T-helper 2 cell treated with Interferon-gamma antibody and Interleukin-4, amounts not matched to agents 5 μg/mL and 100 μg/mL, for 36 hours (primary cell): ENCODE measurements at regions not wholly inside any gene's neighbourhood (a gene's known extent, or its start where the extent isn't known, plus 50 kb on each side); places are given as distances from the start of the nearest gene placed in this dataset.
"Not testable (repeated sequence)": the region's sequence is repeated elsewhere in the genome, so short reads cannot be mapped to it uniquely, and the experiment has no call there.

Experiments used
- DNase-seq: peaks from one replicate; pipeline ENCODE4 v3.0.0; 2021; ENCODE audit warnings: low spot score
- H3K27ac Mint-ChIP-seq: one replicate; pipeline ENCODE4 v1.8.0; 2021; ENCODE audit warnings: mild to moderate bottlenecking, mixed read lengths
- H3K27me3 Mint-ChIP-seq: one replicate; pipeline ENCODE4 v1.8.0; 2021; ENCODE audit warnings: low read depth, mixed read lengths
- H3K36me3 Mint-ChIP-seq: one replicate; pipeline ENCODE4 v1.8.0; 2021; ENCODE audit warnings: low read depth, mixed read lengths
- H3K4me1 Mint-ChIP-seq: one replicate; pipeline ENCODE4 v1.8.0; 2021; ENCODE audit warnings: low read depth, mixed read lengths
- H3K4me3 Mint-ChIP-seq: one replicate; pipeline ENCODE4 v1.8.0; 2022; ENCODE audit warnings: mild to moderate bottlenecking, moderate library complexity, mixed read lengths
- H3K9me3 Mint-ChIP-seq: one replicate; pipeline ENCODE4 v1.8.0; 2021; ENCODE audit warnings: mixed read lengths

- Mint-ChIP-seq H3K4me1 (peaks cover 4% of the 10 kb centered on the region), H3K27me3 (no peaks in the 10 kb centered on the region), H3K9me3 (no peaks in the 10 kb centered on the region), H3K4me3 (no peak overlapping the region), H3K27ac (no peak overlapping the region), H3K36me3 (no peaks in the 10 kb centered on the region)
- no peak for DNase-seq
Observed at GRCh38 chr7:17554341-17555015, 256.0 kb downstream of the AHR start.

- H3K9me3 Mint-ChIP-seq: no peaks in the 10 kb centered on the region
- no peak overlapping the region for H3K27ac Mint-ChIP-seq
Observed at GRCh38 chr7:17556247-17556956, 257.9 kb downstream of the AHR start.

GRCh38 chr7:17557251-17557671 lies 258.8 kb downstream of the AHR start:
- no peak overlapping the region for H3K27ac Mint-ChIP-seq
- peaks cover 4% of the 10 kb centered on the region for H3K4me1 Mint-ChIP-seq
- H3K4me3 Mint-ChIP-seq: no peak overlapping the region
- H3K36me3 Mint-ChIP-seq: no peaks in the 10 kb centered on the region
- no peaks in the 10 kb centered on the region for H3K27me3 Mint-ChIP-seq
- no peaks in the 10 kb centered on the region for H3K9me3 Mint-ChIP-seq
- no peak for DNase-seq

More at GRCh38 chr7:17556247-17556956, 257.9 kb downstream of the AHR start:
- H3K27me3 Mint-ChIP-seq: no peaks in the 10 kb centered on the region
- peaks cover 4% of the 10 kb centered on the region for H3K4me1 Mint-ChIP-seq
- no peak overlapping the region for H3K4me3 Mint-ChIP-seq
- no peak for DNase-seq
- H3K36me3 Mint-ChIP-seq: no peaks in the 10 kb centered on the region

GRCh38 chr7:17558135-17558534 lies 259.7 kb downstream of the AHR start:
- Mint-ChIP-seq H3K4me3 (no peak overlapping the region), H3K4me1 (no peaks in the 10 kb centered on the region), H3K9me3 (no peaks in the 10 kb centered on the region), H3K27me3 (no peaks in the 10 kb centered on the region), H3K27ac (no peak overlapping the region), H3K36me3 (no peaks in the 10 kb centered on the region)
- DNase-seq: no peak

- no peaks in the 10 kb centered on the region for H3K27me3 Mint-ChIP-seq
- DNase-seq: no peak
- H3K9me3 Mint-ChIP-seq: no peaks in the 10 kb centered on the region
- H3K4me1 Mint-ChIP-seq: no peaks in the 10 kb centered on the region
- no peak overlapping the region for H3K27ac Mint-ChIP-seq
- no peak overlapping the region for H3K4me3 Mint-ChIP-seq
- no peaks in the 10 kb centered on the region for H3K36me3 Mint-ChIP-seq
Observed at GRCh38 chr7:17558558-17559332, 260.3 kb downstream of the AHR start.

GRCh38 chr7:17559388-17559787 lies 260.9 kb downstream of the AHR start:
- no peak for DNase-seq
- Mint-ChIP-seq H3K4me3 (no peak overlapping the region), H3K9me3 (no peaks in the 10 kb centered on the region), H3K27me3 (no peaks in the 10 kb centered on the region), H3K27ac (no peak overlapping the region), H3K4me1 (no peaks in the 10 kb centered on the region), H3K36me3 (no peaks in the 10 kb centered on the region)

GRCh38 chr7:17560516-17560915 lies 262.1 kb downstream of the AHR start:
- H3K27ac Mint-ChIP-seq: no peak overlapping the region
- no peaks in the 10 kb centered on the region for H3K4me1 Mint-ChIP-seq
- H3K9me3 Mint-ChIP-seq: no peaks in the 10 kb centered on the region
- no peaks in the 10 kb centered on the region for H3K27me3 Mint-ChIP-seq
- no peaks in the 10 kb centered on the region for H3K36me3 Mint-ChIP-seq
- DNase-seq: no peak
- H3K4me3 Mint-ChIP-seq: no peak overlapping the region

GRCh38 chr7:17560966-17561365 lies 262.5 kb downstream of the AHR start:
- Mint-ChIP-seq H3K4me1 (no peaks in the 10 kb centered on the region), H3K27ac (no peak overlapping the region)

GRCh38 chr7:17564678-17565212 lies 266.3 kb downstream of the AHR start:
- H3K4me3 Mint-ChIP-seq: no peak overlapping the region
- no peaks in the 10 kb centered on the region for H3K27me3 Mint-ChIP-seq
- no peaks in the 10 kb centered on the region for H3K36me3 Mint-ChIP-seq
- H3K4me1 Mint-ChIP-seq: no peaks in the 10 kb centered on the region
- H3K9me3 Mint-ChIP-seq: peaks cover 10% of the 10 kb centered on the region
- DNase-seq: no peak
- H3K27ac Mint-ChIP-seq: no peak overlapping the region

More at GRCh38 chr7:17560966-17561365, 262.5 kb downstream of the AHR start:
- Mint-ChIP-seq H3K27me3 (no peaks in the 10 kb centered on the region), H3K36me3 (no peaks in the 10 kb centered on the region), H3K4me3 (no peak overlapping the region), H3K9me3 (no peaks in the 10 kb centered on the region)
- DNase-seq: no peak

GRCh38 chr7:17580141-17580540 lies 281.7 kb downstream of the AHR start:
- H3K27me3 Mint-ChIP-seq: peaks cover 4% of the 10 kb centered on the region
- DNase-seq: no peak
- H3K4me1 Mint-ChIP-seq: peaks cover 3% of the 10 kb centered on the region
- no peak overlapping the region for H3K4me3 Mint-ChIP-seq
- no peaks in the 10 kb centered on the region for H3K36me3 Mint-ChIP-seq
- peaks cover 12% of the 10 kb centered on the region for H3K9me3 Mint-ChIP-seq
- no peak overlapping the region for H3K27ac Mint-ChIP-seq

GRCh38 chr7:17580856-17581255 lies 282.4 kb downstream of the AHR start:
- peaks cover 4% of the 10 kb centered on the region for H3K27me3 Mint-ChIP-seq
- DNase-seq: no peak
- no peaks in the 10 kb centered on the region for H3K36me3 Mint-ChIP-seq
- no peak overlapping the region for H3K4me3 Mint-ChIP-seq
- H3K9me3 Mint-ChIP-seq: peaks cover 12% of the 10 kb centered on the region
- H3K27ac Mint-ChIP-seq: no peak overlapping the region
- H3K4me1 Mint-ChIP-seq: peaks cover 3% of the 10 kb centered on the region

- H3K27me3 Mint-ChIP-seq: peaks cover 4% of the 10 kb centered on the region
- peaks cover 12% of the 10 kb centered on the region for H3K9me3 Mint-ChIP-seq
- no peaks in the 10 kb centered on the region for H3K36me3 Mint-ChIP-seq
- no peak overlapping the region for H3K4me3 Mint-ChIP-seq
- no peak overlapping the region for H3K27ac Mint-ChIP-seq
- H3K4me1 Mint-ChIP-seq: peaks cover 3% of the 10 kb centered on the region
- DNase-seq: no peak
Observed at GRCh38 chr7:17581301-17581700, 282.8 kb downstream of the AHR start.

GRCh38 chr7:17582696-17583095 lies 284.2 kb downstream of the AHR start:
- H3K27me3 Mint-ChIP-seq, H3K9me3 Mint-ChIP-seq, H3K4me1 Mint-ChIP-seq, H3K4me3 Mint-ChIP-seq, H3K36me3 Mint-ChIP-seq, H3K27ac Mint-ChIP-seq, DNase-seq: not testable (repeated sequence)

- DNase-seq: no peak
Observed at GRCh38 chr7:17583786-17584185, 285.3 kb downstream of the AHR start.

More at GRCh38 chr7:17583786-17584185, 285.3 kb downstream of the AHR start:
- H3K4me3 Mint-ChIP-seq: no peak overlapping the region
- H3K27me3 Mint-ChIP-seq: no peaks in the 10 kb centered on the region
- H3K4me1 Mint-ChIP-seq: peaks cover 3% of the 10 kb centered on the region
- H3K27ac Mint-ChIP-seq: no peak overlapping the region
- no peaks in the 10 kb centered on the region for H3K9me3 Mint-ChIP-seq
- H3K36me3 Mint-ChIP-seq: no peaks in the 10 kb centered on the region
